ENCODE measurements at regions not wholly inside any gene's neighbourhood (a gene's known extent, or its start where the extent isn't known, plus 50 kb on each side); places are given as distances from the start of the nearest gene placed in this dataset.

GRCh38 chr6:127030111-127030510 is 88.4 kb upstream of the RSPO3 start:
- no peak for TF ChIP-seq POLR2A (IDR thresholded peaks at IDR 0.05)
- TF ChIP-seq CTCF (IDR thresholded peaks at IDR 0.05 in 8 of 11, conservative IDR thresholded peaks at IDR 0.05 in 3 of 11): no peak
- TF ChIP-seq POLR2AphosphoS5 (IDR thresholded peaks at IDR 0.05): no peak

All from spleen (tissue), 7 donors.